CD4-positive, alpha-beta T cell treated with Interleukin-15 for 4 hours (primary cell): ENCODE measurements at regions not wholly inside any gene's neighbourhood (a gene's known extent, or its start where the extent isn't known, plus 50 kb on each side); places are given as distances from the start of the nearest gene placed in this dataset.

ENCODE experiments used
- DNase-seq: peaks from one replicate; pipeline ENCODE4 v3.0.0-alpha.2; 2020; ENCODE audit warnings: low spot score

DNA sequence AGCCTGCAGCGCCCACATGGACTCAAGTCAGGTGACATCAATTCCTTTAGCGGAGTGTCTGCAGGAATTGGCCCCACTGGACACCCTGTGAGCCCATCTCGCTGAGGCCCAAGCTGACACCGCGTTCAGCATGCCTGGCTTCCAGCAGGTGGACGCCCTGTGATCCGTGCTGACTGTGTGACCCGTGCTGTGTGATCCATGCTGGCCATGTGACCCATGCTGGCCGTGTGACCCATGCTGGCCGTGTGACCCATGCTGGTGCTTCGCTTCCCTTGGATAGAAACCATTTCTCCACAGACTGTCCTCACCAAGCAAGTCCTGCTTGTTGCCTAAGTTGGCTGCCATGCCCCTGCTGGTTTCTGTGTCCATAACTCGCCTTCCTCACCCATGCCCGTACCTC is 392.1 kb downstream of the BRD1 start:
- no peak for DNase-seq

DNA sequence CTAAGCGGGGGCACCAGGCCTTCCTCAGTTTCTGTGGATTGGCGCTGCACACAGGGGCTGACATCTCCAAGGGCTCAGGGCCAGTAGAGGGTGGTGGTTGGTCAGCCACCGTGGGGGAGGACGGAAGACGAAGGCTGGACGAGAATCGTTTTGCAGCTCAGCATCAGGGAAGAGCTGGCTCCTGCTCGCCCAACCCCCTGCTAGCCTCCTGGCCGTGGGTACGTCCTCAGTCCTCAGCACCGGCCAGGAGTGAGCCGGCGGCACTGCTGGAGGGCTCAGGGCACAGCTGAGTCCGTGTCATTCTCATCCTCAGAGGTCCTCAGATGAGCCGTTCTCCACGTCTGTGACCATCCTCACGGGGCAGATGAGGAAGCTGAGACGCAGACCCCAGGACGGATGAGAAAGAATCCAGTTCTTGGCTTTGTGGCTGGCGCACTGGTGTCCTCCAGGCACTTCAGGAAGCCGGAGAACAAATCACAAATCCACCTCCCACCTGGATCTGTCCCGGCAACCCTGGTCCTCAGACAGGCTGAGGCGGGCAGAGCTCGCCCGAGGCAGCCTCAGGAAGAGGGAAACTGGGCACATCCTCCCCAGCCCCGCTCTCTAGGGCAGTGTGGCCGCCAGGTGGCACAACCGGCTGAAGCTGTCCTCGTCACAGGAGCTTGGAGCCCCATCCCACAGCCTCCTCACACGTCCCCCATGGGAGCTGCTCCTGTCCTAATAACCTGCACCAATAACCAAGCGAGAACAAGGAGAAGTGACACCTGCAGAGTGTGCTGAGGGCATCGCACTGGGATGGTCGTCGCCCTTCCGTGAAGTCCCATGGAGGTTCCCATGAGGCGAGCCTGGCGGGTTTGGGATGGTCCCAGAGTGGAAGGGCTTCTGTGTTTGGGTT is 393.7 kb downstream of the BRD1 start:
- DNase-seq = no peak

DNA sequence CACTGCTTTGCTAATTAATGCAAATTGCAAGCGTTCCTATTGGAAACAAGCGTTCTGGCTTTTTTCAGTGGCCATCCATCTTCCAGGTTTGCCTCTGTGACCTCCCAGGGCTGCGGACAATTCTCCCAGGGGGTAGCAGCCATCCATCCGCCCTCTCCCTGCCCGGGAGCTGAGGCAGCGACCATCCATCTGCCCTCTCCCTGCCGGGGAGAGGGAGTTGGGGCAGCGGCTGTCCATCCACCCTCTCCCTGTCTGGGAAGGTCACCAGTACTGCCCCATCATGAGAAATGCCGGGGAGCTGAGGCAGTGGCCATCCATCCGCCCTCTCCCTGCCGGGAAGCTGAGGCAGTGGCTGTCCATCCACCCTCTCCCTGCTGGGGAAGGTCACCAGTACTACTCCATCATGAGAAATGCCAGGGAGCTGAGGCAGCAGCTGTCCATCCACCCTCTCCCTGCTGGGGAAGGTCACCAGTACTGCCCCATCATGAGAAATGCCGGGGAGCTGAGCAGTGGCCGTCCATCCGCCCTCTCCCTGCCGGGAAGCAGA is 394.7 kb downstream of the BRD1 start:
- no peak for DNase-seq

DNA sequence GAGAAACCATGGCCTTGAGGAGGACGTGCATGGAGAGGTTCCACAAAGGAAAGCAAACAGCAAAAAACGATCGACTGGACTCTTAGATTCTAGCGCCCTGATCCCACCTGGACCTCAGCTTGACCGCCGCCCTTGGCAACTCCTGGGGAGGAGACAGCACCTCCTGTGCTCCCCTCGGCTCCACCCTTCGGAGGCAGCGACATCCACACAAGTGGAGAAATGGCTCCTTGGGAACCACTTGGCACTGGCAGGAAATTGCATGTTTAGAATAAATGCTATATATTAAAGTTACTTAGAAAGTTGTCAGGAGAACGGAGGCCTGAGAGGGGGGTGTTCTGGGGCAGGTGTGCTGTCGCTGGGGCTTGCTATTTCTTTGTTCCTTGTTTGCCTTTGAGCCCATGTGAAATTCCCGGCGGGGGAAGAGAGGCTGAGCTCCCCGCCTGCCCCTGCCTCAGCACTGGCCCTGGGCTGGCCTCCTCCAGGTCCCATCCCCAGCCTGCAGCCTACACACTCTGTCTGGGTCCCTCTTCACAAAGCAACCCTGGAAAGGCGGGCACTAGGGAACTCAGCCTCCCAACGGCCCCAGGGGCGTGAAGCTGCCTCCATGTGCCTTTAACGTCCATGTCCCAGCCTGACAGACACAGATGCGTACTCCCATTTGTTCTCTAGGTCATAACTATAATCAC is 395.3 kb downstream of the BRD1 start:
- DNase-seq = no peak

DNA sequence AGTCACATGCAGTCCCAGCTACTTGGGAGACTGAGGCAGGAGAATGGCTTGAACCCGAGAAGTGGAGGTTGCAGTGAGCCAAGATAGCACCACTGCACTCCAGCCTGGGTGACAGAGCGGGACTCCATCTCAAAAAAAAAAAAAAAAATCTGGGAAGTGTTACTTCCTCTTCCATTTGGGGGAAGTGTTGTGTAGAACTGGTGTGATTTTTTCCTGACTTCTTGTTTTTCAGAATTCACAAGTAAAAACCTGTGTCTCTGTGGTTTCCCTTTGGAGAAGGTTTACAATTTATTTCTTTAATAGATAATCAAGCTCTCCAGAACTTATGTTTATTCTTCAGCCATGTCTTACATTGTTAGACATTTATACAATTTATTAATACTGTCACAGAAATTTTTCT is 396.1 kb downstream of the BRD1 start:
- no peak for DNase-seq

DNA sequence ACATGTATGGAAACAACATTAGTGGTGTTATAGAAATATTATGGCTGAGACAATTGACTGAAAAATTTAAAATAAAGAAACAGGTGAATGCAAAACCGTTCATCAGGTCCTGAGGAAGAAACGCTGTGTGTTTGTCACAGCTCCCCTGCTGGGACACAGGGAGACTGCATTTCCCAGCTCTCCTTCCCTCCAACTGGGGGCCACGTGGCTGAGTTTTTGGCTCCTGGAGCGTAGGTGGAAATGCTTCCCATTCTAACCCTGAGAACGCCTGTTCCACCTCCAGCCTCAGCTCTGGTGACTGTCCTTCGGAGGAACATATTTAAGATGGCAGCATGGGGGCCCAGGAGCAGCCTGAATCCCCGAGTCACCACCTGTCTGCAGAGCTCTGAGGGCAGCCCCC is 398.6 kb downstream of the BRD1 start:
- DNase-seq = no peak

DNA sequence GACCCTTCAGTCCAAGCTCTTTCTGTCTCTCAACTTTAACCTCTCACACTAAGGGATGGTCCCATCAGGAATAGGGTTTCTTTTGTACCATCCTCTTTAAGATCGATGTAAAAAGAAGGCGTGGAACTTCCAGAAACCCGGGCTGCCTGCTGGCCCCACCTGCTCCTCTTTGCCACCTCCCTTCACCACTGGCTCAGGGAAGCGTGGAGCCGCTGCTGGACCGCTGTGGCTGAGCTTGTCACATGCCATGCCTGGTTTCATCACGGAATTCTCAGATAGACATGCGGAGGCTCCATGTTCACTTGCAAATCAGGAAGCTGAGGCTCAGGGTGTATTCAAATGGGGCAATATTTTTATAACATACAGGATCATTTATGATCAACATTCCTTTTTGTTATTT is 399.7 kb downstream of the BRD1 start:
- DNase-seq = no peak

DNA sequence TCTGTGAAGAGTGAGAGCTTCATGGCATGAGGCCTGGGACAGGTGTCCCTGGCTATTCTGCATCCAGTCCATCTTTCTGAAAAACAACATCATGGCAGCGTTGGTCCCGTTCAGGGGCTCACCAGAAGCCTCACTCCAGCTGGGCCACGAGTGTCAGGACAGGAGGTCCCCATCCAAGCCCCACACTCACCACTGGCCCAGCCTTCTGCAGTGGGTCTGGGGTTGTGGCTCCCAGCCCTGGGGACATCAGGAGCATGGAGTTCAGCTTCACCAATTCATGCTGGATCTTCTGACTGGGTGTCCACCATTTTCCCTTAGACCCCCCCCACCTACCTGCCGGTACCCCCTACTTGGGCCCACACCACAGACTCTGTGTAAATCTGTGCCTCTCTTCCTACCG is 400.3 kb downstream of the BRD1 start:
- no peak for DNase-seq

DNA sequence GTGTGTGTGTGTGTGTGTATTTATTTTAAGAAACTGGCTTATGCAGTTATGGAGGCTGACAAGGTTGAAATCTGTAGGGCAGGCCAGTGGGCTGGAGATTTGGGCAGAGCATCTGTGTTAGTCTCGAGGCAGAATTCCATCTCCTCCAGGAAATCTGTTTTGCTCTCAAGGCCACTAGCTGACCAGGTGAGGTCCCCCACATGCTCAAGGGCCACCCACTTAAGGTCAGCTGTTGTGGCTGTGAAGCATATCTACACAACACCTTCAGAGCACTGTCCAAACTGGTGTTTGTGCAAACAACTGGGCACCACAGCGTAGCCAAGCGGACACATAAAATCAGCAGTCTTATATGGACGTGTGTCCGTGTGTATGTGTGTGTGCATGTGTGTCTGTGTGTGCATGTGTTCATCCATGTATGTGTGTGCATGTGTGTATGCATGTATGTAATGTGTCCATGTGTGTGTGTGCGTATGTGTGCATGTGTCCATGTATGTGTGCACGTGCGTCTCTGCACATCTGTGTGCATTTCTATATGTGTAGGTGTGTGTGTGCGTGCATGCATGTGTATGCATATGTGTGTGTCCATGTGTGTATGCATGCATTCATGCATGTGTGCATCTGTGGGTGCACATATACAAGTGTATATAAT is 400.9 kb downstream of the BRD1 start:
- DNase-seq = no peak

DNA sequence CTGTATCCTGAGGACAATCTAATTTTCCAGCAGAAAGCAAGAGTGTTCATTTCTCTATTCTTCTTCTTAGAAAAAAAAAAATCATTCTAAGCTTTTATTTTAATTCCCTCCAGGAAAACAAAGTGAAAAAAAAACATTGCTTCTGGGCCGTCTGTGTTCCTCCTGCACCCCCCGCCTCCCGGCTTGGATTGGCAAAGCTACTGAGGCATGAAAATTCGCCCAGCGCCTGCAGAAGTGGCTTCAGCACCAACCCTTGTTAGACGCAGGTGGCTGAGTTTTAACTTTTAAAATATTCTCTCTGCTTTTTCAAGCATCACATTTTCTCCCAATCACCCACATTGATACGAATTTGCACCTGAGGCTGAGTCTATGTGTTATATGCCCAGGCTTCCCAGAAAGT is 401.6 kb downstream of the BRD1 start:
- DNase-seq = no peak

DNA sequence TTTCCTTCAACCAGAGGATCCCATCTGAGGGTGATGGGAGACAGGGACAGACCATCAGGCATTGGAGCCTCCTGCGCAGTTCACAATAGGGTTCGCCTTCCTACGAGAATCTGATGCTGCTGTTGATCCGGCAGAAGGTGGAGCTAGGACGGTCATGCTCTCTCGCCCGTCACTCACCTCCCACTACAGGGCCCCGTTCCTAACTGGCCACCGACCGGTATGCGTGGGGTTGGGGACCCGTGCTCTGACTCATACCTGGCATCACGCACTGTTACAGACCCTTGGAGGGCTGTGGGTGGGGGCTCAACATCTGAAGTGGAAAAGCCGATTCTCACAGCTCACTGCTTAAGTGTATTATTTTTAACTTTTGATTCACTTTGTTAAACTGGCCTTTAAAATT is 402.3 kb downstream of the BRD1 start:
- DNase-seq = no peak

DNA sequence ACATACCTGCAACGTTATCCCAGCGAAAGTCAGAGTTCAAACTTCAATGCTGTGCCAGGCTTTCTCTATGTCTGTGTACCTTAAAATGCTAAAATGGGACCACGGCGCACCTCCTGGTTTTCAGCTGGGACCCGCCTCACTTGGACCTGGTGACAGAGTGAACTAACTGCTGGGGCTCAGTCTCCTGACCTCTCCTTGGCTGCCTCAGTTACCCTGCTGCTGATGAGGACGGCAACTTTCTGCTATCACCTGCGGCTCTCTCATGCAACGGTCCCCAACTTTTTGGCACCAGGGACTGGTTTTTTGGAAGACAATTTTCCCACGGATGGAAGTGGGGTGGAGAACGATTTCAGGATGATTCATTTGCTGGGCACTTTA is 402.8 kb downstream of the BRD1 start:
- no peak for DNase-seq

DNA sequence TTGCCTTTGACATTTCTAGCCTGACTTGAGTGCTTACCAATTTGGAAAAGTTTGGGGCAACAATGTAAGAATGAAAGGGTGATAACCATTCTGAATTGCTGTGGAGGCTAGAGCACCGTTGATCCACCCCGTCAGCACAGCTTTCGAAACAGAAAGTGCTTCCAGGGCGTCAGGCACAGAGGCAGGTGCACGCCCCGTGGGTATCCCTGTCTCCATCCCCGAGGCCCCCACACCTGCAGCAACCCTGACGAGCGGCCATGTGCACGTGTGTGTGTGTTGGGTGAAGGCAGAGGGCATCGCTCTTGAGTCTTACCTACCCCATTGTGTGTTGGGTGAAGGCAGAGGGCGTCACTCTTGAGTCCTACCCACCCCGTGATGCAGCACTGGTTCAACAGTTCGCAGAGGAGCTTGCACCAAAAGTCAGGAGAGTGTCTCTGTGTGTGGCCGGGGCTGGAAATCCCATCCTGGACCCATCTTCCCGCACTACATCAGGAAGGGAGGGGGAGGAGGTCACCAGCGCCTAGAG is 404.5 kb downstream of the BRD1 start:
- no peak for DNase-seq

DNA sequence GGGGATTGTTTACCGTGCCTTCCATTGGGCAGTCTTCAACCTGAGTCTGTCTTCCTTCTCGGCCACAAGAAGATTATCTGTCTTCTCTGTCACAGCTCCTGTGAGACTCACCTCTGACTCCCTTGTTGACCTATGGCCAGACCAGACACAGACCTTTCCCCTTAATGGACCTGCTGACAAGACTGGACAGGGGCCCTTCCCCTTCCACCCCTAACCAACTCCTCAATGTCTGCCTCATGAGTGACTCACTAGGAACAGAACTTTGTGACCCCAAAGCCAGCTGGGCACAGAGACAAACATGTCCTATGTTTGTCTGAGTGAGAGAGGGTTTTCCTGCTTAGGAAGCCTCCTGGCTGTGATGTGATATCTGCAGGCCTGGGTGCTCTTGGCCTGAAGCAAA is 405.0 kb downstream of the BRD1 start:
- DNase-seq = no peak

DNA sequence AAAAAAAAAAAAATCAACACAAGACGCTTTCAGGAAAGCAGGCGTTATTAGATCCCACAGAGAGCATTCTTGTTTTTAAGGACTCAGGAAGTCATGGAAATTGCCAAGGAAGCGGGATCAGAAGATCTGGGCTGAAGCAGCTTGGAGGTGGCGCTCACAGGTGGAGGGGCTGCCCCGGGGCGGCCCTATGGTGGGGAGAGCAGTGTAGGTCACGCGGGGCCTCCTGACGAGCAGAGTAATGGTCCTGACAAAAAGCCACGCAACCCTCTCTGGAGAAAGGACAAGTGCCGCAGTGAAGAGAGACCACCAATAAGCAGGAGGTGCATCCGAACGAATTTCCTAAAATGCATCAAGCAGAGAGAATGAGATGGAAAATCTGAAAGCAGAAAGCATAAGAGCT is 407.0 kb downstream of the BRD1 start:
- no peak for DNase-seq

DNA sequence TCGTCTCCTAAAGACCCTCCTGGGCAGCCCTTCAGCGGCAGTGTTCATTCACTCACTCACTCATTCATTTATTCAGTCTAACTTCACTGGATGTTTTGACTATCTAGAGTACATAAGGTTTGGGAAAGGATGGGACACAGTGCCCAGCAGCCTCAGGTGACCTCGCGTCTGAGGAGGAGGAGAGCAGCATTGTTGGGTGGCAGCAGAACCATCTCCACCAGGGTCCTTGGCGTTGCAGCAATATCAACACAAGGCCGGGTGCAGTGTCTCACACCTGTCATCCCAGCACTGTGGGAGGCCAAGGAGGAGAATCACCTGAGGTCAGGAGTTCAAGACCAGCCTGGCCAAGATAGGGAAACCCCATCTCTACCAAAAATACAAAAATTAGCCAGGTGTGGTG is 408.0 kb downstream of the BRD1 start:
- DNase-seq = no peak

DNA sequence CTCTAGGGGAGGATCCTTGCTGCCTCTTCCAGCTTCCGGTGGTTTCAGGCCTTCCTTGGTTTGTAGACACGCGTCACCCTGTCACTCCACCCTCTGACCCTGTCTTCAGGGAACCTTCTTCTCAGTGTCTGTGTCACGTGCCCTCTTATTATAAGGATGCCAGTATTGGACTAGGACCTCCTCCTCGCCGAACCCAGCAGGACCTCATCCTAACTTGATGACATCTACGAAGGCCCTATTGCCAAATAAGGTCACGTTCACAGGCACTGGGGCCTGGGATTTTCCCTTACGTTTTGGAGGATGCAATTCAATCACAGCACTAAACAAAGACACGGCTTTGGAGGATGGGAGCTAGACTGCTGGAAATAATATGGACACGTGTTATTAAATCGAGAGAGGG is 408.7 kb downstream of the BRD1 start:
- DNase-seq = no peak

DNA sequence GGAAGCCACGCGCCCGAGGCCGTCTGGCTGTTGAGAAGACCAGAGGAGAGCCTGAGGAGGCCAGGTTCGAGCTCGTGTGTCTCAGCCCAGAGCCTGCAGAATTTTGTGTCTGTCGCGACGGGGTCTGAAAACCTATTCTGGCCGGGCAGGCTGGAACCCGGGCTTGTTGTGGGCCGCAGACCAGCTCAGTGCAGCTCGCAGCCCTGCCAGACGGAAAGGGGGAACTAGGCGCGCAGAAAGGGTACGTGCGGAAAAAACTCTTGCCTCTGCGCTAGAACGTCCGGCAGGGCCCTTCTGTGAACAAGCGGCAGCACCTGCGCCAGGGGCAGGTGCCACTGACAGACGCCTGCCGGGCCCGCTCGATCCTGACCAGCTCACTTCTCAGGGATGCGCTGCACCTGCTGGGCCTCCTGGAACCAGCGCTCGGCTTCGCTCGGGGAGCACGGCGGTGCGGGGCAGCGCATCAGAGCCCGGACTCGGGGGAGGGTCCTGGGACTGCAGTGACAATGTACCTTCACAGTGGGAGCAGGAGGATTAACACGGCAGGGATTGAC is 409.3 kb downstream of the BRD1 start:
- DNase-seq = no peak

DNA sequence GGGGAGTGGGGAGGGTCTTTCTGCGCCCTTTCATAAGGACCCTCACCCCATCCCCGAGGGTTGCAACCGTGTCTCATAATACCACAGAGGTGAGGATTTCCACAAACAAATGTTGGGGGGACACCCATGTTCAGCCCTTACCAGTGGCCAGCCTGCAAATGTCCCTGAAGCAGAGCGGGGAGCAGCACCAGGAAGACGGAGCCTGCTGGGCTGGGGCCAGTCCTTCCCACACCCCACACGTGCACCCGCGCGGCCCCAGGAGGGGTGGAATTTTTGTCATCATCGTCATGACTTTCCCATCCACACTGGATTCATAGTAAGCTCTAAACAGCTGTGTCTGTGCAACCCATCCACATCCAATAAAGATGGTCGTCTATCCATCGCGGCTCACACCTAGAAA is 409.8 kb downstream of the BRD1 start:
- DNase-seq = no peak

DNA sequence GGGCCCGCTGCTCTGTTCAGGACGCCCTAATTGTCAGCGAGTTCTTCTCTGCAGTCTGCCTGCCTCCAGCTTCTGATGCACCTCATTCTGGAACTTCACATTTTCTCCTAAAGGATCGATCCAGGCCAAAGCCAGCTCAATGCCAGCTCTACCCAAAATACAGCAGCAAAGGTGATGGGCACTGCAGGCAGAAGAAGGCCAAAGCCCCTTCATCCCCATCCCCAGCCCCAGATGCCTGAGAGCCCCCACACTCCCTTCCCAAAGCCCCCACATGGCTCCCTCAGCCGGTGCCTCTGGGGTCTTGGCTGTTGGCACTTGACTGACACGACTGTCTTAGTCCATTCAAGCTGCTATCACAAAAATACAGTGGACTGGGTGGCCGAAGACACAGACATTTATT is 410.3 kb downstream of the BRD1 start:
- no peak for DNase-seq

DNA sequence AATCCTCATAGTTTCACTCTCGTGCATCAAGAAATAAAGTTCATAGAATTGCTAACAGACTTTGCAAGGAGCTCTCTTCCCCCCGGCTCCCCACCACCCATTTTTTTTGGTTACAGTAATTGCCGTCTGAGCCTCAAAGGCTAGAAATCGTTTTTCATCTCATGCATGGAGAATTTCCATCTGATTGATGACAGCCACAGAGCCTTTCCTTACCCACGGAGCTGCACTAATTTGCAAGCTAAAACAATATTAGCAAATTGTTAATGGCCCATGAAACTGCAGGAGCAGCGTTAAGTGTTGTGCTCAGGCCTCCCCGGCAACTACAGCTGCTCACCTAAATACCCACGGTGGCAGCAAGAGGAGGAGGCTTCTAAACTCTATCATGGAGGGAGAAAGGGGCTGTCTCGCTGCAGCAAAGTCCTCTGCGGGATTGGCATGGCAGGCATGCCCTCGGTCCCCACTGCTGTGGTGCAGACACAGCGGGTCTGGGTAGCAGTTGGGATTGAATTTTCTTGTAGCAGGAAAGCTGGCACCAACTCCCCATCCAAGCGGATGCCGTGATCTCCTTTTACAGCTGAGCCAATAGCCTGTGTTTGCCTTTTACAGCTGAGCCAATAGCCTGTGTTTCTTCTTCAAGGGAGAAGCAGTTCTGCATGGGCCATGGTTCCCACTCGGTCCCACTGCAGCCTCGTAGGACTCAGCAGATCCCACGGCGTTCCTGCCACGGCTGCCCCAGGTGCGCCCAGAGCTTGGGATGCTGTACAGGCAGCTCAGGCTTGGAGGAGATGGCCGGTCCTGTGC is 412.3 kb downstream of the BRD1 start:
- DNase-seq = no peak

DNA sequence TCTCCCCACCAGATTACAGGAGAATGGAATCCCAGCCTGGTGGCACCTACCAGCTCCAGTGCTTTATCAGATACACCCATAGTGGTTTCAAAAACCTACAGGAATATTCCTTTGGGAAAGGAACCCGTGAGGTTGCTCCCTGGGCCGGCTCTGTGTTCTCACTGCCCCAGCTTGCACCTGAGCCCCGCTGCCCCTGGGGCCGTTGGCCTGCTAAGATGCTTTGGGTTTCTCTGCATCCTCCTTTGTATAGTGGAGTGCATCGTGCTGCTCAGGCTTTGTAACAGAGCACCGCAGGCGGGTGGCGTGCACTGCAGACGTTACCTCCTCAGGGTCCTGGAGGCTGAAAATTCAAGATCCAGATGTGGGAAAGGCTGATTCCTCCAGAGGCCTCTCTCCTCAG is 414.1 kb downstream of the BRD1 start:
- no peak for DNase-seq
